H1 (cell line): ENCODE measurements at regions not wholly inside any gene's neighbourhood (a gene's known extent, or its start where the extent isn't known, plus 50 kb on each side); places are given as distances from the start of the nearest gene placed in this dataset.

Source experiments
- ASH2L ChIP-seq: fragments of 200-600, 300-600 bp; sonication (generic); IDR thresholded peaks from one replicate; pipeline ENCODE4 v1.7.1; 2017; ENCODE audit warnings: low read length
- BRCA1 ChIP-seq: IDR thresholded peaks from 2 replicates; pipeline ENCODE4 v1.6.1; 2012; ENCODE audit warnings: low read depth, low read length, improper control_type of control experiment
- CBX5 ChIP-seq: fragments of 300-800, 300-1000 bp; sonication (generic); IDR thresholded peaks from 2 replicates; pipeline ENCODE4 v1.7.1; 2016; ENCODE audit warnings: antibody characterized with exemption, low read length, low read depth
- CHD2 ChIP-seq: IDR thresholded peaks from 2 replicates; pipeline ENCODE4 v1.6.1; 2012; ENCODE audit warnings: low read length, improper control_type of control experiment
- CTBP2 ChIP-seq: IDR thresholded peaks from 2 replicates; pipeline ENCODE4 v1.7.0; 2011; ENCODE audit warnings: borderline replicate concordance, mild to moderate bottlenecking, moderate library complexity, mixed read lengths, low read length; ENCODE audit not compliant: insufficient read depth, insufficient read length
- FOSL1 ChIP-seq: IDR thresholded peaks from 2 replicates; pipeline ENCODE4 v1.6.1; 2011; ENCODE audit warnings: mild to moderate bottlenecking, low read depth, low read length, moderate library complexity; ENCODE audit not compliant: insufficient read depth
- HDAC2 ChIP-seq, 2 experiments: fragments of 300-600 bp in 1 of 2; sonication (generic) in 1 of 2; IDR thresholded peaks; 2 replicates each; pipeline ENCODE4 v1.6.1; 2011 to 2012; ENCODE audit warnings: low read depth in 2 of 2, low read length in 2 of 2, mild to moderate bottlenecking in 2 of 2, moderate library complexity in 2 of 2, borderline replicate concordance in 1 of 2, inconsistent platforms in 1 of 2
- SRF ChIP-seq: IDR thresholded peaks from 2 replicates; pipeline ENCODE4 v1.6.1; 2011; ENCODE audit warnings: mild to moderate bottlenecking, low read depth, low read length, moderate library complexity
- TF ChIP-seq, protein P1 (sequence below): IDR thresholded peaks from 2 replicates; pipeline ENCODE4 v1.6.1; 2012; ENCODE audit warnings: inconsistent platforms

GRCh38 chr2:154532004-154532403 lies 166.5 kb upstream of the KCNJ3 start (continued):
- no peak for TF ChIP-seq CTBP2
- TF ChIP-seq ASH2L = no peak
- no peak for TF ChIP-seq SRF
- TF ChIP-seq CBX5 = no peak
- no peak for TF ChIP-seq BRCA1
- TF ChIP-seq HDAC2 (IDR thresholded peaks at IDR 0.05; ENCODE audit: borderline replicate concordance in 1 of 2, low read depth in 2 of 2, low read length in 2 of 2) = no peak
- TF ChIP-seq, protein P1, sequence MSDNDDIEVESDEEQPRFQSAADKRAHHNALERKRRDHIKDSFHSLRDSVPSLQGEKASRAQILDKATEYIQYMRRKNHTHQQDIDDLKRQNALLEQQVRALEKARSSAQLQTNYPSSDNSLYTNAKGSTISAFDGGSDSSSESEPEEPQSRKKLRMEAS = no peak
- no peak for TF ChIP-seq FOSL1
- no peak for TF ChIP-seq CHD2
